ENCODE measurements at regions not wholly inside any gene's neighbourhood (a gene's known extent, or its start where the extent isn't known, plus 50 kb on each side); places are given as distances from the start of the nearest gene placed in this dataset.

DNA sequence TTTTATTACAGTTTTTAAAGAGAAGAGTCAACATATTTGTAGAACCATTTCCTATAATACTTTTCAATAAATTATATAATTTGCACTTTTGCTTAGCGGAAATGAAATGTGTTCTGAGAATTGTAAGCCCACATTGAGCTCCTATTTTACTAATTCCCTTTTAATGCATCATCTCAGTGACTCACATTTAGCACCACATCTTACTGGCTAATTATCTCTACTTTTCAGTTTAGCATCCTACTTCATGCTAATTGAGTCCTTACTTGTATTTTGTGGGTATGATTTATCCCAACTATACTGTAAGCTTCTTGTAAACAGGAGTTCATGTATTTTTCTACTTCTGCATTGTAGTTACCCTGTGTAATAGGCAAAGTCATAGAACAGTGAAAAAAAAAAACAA, 67.5 kb downstream of the TMX1 start:
- no peak for DNase-seq

GRCh38 chr14:51308866-51309265, 68.8 kb downstream of the TMX1 start:
- DNase-seq: no peak

GRCh38 chr14:51310505-51310944, 70.5 kb downstream of the TMX1 start:
- DNase-seq: peak; percentile 87

DNA sequence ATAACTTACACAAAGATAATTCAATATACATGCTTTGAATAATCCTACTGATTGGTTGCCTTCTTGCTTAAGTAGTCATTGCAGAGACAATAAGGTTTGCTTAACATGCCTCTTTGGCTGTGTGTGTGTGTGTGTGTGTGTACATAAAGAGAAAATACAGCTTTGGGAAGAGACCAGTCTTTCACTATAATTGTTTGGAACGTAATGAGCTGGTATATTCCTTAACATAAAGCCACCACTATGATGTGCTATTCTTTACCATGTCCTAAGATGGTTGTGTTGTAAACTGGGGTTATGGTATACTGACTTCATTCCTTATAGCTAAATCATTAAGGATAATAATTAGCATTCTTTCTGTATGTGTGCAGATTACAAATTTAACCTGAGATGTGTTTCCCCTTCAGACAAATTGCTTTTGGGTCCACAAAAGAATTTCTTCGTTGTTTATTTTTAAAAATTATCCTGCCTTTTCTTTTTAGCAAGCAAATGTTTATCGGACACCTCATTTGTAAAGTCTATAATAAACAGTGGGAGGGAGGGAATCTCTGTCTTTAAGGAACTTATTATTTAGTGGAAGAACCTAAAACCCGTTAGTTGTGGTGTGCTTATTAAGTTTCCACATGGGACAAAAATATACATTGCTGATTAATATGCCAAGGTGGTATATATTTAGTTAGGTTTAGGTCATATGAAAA, 74.4 kb downstream of the TMX1 start:
- no peak for DNase-seq

- DNase-seq: no peak
Observed at GRCh38 chr14:51317373-51317772, 77.3 kb downstream of the TMX1 start.

- no peak for DNase-seq
Observed at GRCh38 chr14:51318813-51319597, 79.0 kb downstream of the TMX1 start.

GRCh38 chr14:51321036-51321435, 81.0 kb downstream of the TMX1 start:
- DNase-seq: no peak

GRCh38 chr14:51323492-51323891, 83.4 kb downstream of the TMX1 start:
- no peak for DNase-seq

DNA sequence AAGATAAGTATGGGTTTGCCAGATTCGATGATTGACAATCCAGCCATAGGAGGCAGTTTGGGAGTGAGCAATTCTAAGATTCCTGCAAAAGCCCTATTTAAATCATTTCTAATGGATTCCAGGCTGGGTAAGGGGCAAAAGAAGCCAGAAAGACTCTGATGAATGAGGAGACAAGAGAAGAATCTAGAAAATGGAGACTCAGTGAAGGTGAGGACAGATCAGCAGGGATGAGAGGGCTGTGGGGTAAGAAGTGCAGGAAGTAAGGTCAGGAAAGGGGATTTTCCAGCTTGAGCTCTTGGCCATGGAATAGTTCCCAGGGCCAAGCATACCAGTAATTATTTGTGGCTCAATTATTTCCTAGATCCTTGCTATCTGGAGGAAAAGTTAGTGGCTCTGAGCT, 87.3 kb downstream of the TMX1 start:
- DNase-seq: no peak

DNA sequence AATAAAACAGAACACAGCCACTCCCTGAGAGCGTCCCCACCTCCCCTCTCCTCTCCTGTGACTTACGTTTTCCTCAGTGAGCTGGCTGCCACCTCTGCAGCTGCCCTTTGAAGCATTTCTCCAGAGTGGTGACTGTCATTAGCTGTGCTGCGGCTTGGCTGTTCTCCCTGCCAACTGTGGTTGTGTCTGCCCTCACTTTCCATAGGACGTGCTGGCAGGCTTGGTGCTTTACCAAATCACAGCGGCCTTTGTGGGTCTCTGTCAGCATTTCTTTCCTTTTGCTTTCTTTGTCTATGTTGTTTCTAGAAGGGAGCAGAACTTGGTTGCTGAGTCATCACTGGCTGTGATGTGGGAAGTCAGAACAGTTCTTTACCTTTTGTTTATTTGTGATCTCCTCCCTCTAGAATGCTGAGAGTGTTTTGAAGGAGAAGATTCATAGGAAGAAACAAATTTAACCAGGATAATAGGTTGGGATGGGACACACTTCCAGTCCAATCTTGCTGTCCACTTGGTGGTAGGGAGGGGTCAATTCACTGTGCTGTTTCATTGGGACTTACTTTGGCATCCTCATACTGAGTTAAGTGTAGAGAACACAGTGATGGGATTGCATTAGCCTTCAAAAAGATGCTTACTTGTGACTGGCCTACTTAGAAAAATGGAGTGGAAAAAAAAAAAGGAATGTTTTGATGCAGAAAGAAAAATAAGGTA, 88.2 kb downstream of the TMX1 start:
- DNase-seq: no peak

- peak; percentile 82 for DNase-seq
Observed at GRCh38 chr14:51328772-51329353, 88.8 kb downstream of the TMX1 start.

DNA sequence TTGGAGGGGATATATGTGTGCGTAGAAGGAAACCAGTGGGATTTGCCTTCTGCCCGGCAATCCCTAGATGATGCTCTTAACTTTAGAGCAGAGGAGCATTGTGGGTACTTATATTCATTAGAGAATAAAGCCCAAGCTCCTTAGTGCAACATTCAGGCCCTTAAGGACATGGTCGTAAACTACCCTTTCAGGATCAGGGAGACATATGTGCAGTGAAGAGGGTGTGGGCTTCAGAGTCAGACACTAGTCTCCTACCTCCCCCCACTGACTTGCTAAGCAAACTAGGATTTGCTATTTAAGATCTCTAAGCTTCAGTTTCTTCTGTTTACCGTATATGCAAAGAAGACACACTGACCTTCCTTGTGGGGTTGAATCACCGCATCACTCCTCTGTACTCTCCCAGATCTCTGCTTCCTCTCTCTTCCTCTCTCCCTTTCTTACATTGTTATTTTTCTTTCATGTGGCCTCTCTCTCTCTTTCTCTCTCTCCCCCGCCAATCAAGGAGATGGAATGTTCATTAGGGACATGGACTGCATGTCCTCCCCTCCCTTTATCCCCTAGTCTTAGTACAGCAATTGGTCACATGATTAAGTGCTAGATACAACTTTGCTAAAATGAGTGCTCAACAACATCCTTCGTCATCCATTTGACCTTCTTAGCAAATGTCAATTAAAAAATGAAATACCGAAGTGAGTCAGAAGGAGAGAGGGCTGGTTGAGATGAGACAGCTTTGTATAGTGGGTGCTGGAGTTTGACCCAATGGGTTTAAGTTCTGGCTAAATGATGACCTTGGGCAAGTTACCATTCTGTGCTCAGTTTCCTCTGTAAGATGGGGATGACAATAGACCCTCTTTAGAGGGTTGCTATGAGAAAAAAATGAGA, 91.7 kb downstream of the TMX1 start:
- DNase-seq: no peak

GRCh38 chr14:51333299-51333698, 93.3 kb downstream of the TMX1 start:
- no peak for DNase-seq

- DNase-seq: no peak
Observed at GRCh38 chr14:51333901-51334521, 94.0 kb downstream of the TMX1 start.

GRCh38 chr14:51334566-51334965, 94.5 kb downstream of the TMX1 start:
- no peak for DNase-seq

- DNase-seq: peak; percentile 55
Observed at GRCh38 chr14:51335531-51335930, 95.5 kb downstream of the TMX1 start.

DNA sequence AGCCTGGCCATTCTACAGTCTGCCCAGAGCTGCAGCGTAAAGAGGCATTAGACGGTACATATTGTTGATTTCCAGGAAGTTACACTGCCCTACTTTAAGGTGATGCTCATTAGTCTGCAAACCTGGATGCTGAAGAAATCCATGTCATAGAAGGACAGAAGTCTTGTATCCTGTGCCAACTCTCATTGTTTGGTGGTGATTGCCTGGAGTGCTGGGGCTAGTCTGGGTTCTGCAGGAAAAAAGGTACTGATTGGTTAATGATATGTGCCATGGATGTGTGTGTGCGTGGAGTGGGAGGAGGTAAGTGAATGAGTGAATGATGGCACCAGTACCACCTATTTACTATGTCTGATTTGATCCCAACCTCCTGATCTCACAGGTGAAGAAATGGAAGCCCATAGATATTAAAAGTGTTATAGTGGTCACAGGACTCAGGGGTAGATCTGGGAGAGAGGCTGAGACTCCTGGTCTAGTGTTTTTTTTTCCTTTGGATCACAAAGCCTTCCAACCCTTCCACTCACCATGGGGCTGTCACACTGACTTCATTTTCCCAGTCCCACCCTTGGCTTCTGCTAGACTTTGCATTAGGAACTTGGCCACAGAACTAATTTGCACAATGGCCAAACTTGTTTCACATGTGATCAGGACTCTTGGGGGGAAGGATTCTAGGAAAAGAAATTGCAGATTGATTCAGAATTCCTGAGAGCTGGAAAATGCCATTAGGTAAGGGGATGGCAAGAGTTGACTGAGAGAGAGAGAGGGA, 96.1 kb downstream of the TMX1 start:
- peak; percentile 80 for DNase-seq

DNA sequence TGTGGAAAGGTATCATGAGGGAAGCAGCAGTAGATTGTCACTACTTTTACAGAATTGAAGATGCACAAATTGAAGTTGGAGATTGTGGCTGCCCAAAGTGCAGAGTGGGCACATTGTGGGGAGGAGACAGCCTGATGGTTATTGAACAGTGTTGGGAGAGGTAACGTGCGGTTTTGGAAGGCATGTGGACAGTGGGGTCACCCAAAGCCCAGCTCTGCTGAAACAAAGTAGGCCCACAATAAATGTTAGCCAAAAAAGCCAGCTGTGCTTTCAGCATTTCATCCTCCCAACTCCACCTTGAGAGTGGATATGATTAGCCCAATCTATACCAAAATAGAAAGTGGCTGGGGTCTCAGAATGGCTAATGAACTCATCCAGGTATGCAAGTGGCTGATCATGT, 96.7 kb downstream of the TMX1 start:
- no peak for DNase-seq

DNA sequence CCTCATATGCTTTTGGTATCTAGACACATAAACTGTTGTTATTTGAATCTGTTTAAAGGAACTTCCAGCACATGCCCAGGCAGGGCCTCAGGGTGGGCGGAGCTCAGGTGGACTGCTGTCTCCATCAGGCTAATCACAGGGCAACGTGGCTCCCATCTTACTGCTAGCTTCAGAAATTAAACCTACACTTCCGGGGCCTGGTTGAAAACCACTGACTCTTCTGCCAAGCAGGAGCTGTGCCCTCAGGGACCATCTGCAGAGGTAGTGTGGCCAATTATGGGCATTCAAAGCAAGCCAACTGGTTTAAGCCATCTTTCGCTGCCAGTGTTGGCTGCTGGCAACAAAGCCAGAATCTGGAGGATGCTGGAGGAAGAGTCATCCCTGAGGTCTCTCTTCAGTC, 97.5 kb downstream of the TMX1 start:
- no peak for DNase-seq

DNA sequence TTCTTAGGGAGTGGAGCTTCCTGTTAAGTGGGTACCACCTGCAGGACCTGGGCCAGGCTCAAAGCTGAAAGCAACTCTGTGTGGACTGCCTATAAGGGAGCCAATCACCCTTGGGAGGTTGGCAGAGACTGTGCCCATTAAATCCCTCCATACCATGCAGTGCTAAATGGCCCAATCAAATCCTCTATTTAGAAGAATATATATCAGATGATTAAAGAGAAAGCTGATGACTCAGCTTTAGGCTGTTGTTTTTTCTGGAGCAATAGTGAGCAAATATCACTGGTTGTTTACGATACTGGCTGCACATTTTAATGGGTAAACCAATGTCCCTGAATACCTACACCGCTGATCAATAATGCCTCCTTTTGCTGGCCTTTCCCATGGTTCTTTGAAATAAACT, 101.3 kb downstream of the TMX1 start:
- DNase-seq: no peak

Data from muscle of arm (tissue), 1 donor.